H1 (cell line): ENCODE measurements at regions not wholly inside any gene's neighbourhood (a gene's known extent, or its start where the extent isn't known, plus 50 kb on each side); places are given as distances from the start of the nearest gene placed in this dataset.

Experiments
- CTBP2 ChIP-seq: IDR thresholded peaks from 2 replicates; pipeline ENCODE4 v1.7.0; 2011; ENCODE audit warnings: borderline replicate concordance, mild to moderate bottlenecking, moderate library complexity, mixed read lengths, low read length; ENCODE audit not compliant: insufficient read depth, insufficient read length
- HDAC2 ChIP-seq, 2 experiments: fragments of 300-600 bp in 1 of 2; sonication (generic) in 1 of 2; IDR thresholded peaks; 2 replicates each; pipeline ENCODE4 v1.6.1; 2011 to 2012; ENCODE audit warnings: low read depth in 2 of 2, low read length in 2 of 2, mild to moderate bottlenecking in 2 of 2, moderate library complexity in 2 of 2, borderline replicate concordance in 1 of 2, inconsistent platforms in 1 of 2
- MAX ChIP-seq: IDR thresholded peaks from 2 replicates; pipeline ENCODE4 v1.6.1; 2012; ENCODE audit warnings: inconsistent platforms
- POLR2A ChIP-seq, 2 experiments: IDR thresholded peaks; 1 replicate in 1 of 2; 2 replicates in 1 of 2; pipeline ENCODE4 v1.6.1; 2011; ENCODE audit warnings: low read depth in 2 of 2, low read length in 2 of 2, mild to moderate bottlenecking in 2 of 2; ENCODE audit errors: control extremely low read depth in 1 of 2
- SP4 ChIP-seq: IDR thresholded peaks from 2 replicates; pipeline ENCODE4 v1.6.1; 2012; ENCODE audit warnings: low read length, inconsistent platforms
- SRF ChIP-seq: IDR thresholded peaks from 2 replicates; pipeline ENCODE4 v1.6.1; 2011; ENCODE audit warnings: mild to moderate bottlenecking, low read depth, low read length, moderate library complexity
- TAF7 ChIP-seq: optimal IDR thresholded peaks from 2 replicates; pipeline ENCODE3; 2011; ENCODE audit warnings: low read depth, mild to moderate bottlenecking, inconsistent platforms, low read length, moderate library complexity, borderline replicate concordance
- TEAD4 ChIP-seq: IDR thresholded peaks from 2 replicates; pipeline ENCODE4 v1.6.1; 2012; ENCODE audit warnings: low read depth, low read length, inconsistent platforms, mixed read lengths

GRCh38 chr15:81789403-81789802 lies 256.4 kb downstream of the MEX3B start (continued):
- TF ChIP-seq POLR2A (IDR thresholded peaks at IDR 0.05; ENCODE audit: control extremely low read depth in 1 of 2, low read depth in 2 of 2, low read length in 2 of 2) (no peak), HDAC2 (IDR thresholded peaks at IDR 0.05; ENCODE audit: borderline replicate concordance in 1 of 2, low read depth in 2 of 2, low read length in 2 of 2) (no peak), MAX (no peak), CTBP2 (no peak), SRF (no peak), SP4 (no peak), TEAD4 (no peak), TAF7 (no peak)
